GM12878 (cell line): ENCODE measurements at regions not wholly inside any gene's neighbourhood (a gene's known extent, or its start where the extent isn't known, plus 50 kb on each side); places are given as distances from the start of the nearest gene placed in this dataset.

ENCODE experiments used
- ATAC-seq: fragments of 200-7000 bp; cut with Tn5 transposase; 3 replicates; pipeline ENCODE4 v1.9.1; 2020; ENCODE audit warnings: mild to moderate bottlenecking, moderate library complexity
- BruUV-seq: library from RNA; stranded (reverse); fragments of 400-500 nt; replicated peaks from 2 replicates; lab custom pipeline; 2021; lab: Mats Ljungman, UMichigan
- CTCF ChIA-PET: fragments of 300-600 bp; sonication (Branson Sonifier 250); formaldehyde crosslinking; extraction: SDS; loops from one replicate; lab custom pipeline; 2021; ENCODE audit warnings: inconsistent platforms; lab: Yijun Ruan, JAX
- POLR2A ChIA-PET: fragments of 350-600 bp; formaldehyde crosslinking; extraction: SDS; loops from one replicate; lab custom pipeline; 2021; ENCODE audit warnings: inconsistent platforms; lab: Charles Lee
- RAD21 ChIA-PET: fragments of 300-600 bp; sonication (Branson Sonifier 250); formaldehyde crosslinking; loops from one replicate; lab custom pipeline; 2023; ENCODE audit warnings: antibody characterized with exemption; ENCODE audit not compliant: unreplicated experiment; lab: Charles Lee
- SMC1A ChIA-PET: fragments of 300-600 bp; sonication (Branson Sonifier 250); formaldehyde crosslinking; loops from one replicate; lab custom pipeline; 2023; ENCODE audit not compliant: unreplicated experiment, uncharacterized antibody; lab: Charles Lee
- DNase-seq: peaks from one replicate; pipeline ENCODE4 v3.0.0-alpha.2; 2011; ENCODE audit warnings: low read depth, low spot score
- FAIRE-seq: peaks from 3 replicates; lab custom pipeline; 2011; peaks lifted over from hg19 to GRCh38; lab: Jason Lieb, UNC
- H2AFZ ChIP-seq: 2 replicates; pipeline ENCODE4 v1.6.0; 2011; ENCODE audit warnings: low read depth, low read length, control low read depth; ENCODE audit not compliant: control insufficient read depth
- H3K27ac ChIP-seq: 2 replicates; pipeline ENCODE4 v1.5.1; 2011; ENCODE audit warnings: control low read depth; ENCODE audit not compliant: control insufficient read depth, insufficient read depth
- H3K27me3 ChIP-seq, 2 experiments: replicated peaks in 1 of 2; 2 replicates each; pipeline versions ENCODE4 v1.6.0 to v1.6.1; 2011; ENCODE audit warnings: low read length in 1 of 2; ENCODE audit not compliant: control insufficient read depth in 2 of 2, insufficient read depth in 2 of 2
- H3K36me3 ChIP-seq, 2 experiments: 2 replicates each; pipeline ENCODE4 v1.5.1; 2011; ENCODE audit warnings: low read length in 1 of 2; ENCODE audit not compliant: control insufficient read depth in 2 of 2, insufficient read depth in 2 of 2
- H3K4me1 ChIP-seq: 2 replicates; pipeline ENCODE4 v1.6.1; 2011; ENCODE audit warnings: mild to moderate bottlenecking, low read length, moderate library complexity, mixed read lengths; ENCODE audit not compliant: control insufficient read depth, insufficient read depth
- H3K4me2 ChIP-seq: 2 replicates; pipeline ENCODE4 v1.6.0; 2011; ENCODE audit warnings: control low read depth; ENCODE audit not compliant: control insufficient read depth, insufficient read depth
- H3K4me3 ChIP-seq: fragments of 200-600 bp; sonication (generic); 2 replicates; pipeline ENCODE4 v1.5.1; 2016
- H3K79me2 ChIP-seq: 2 replicates; pipeline ENCODE4 v1.6.0; 2011; ENCODE audit warnings: low read length; ENCODE audit not compliant: control insufficient read depth, insufficient read depth
- H3K9ac ChIP-seq: 2 replicates; pipeline ENCODE4 v1.8.0; 2011; ENCODE audit warnings: low read length, control low read depth, mixed read lengths; ENCODE audit not compliant: control insufficient read depth, insufficient read depth
- H3K9me3 ChIP-seq: replicated peaks from 3 replicates; pipeline ENCODE4 v1.5.1; 2011; ENCODE audit warnings: mild to moderate bottlenecking, low read length; ENCODE audit not compliant: control insufficient read depth, insufficient read depth
- H4K20me1 ChIP-seq: 2 replicates; pipeline ENCODE4 v1.6.0; 2011; ENCODE audit not compliant: control insufficient read depth, insufficient read depth
- EED ChIP-seq: sonication (generic); IDR thresholded peaks from 2 replicates; pipeline ENCODE4 v1.6.1; 2016; ENCODE audit warnings: antibody characterized with exemption, low read depth
- FOXK2 ChIP-seq: fragments of 450-650 bp; IDR thresholded peaks from 2 replicates; pipeline ENCODE4 v1.6.1; 2017; ENCODE audit warnings: mild to moderate bottlenecking, moderate library complexity
- IKZF2 ChIP-seq, 2 experiments: fragments of 450-650 bp; IDR thresholded peaks; 2 replicates each; pipeline ENCODE4 v1.6.1; 2017; ENCODE audit warnings: mild to moderate bottlenecking in 2 of 2, moderate library complexity in 2 of 2
- JUNB ChIP-seq: IDR thresholded peaks from 2 replicates; pipeline ENCODE4 v1.6.1; 2016; ENCODE audit warnings: antibody characterized with exemption, mild to moderate bottlenecking
- KDM1A ChIP-seq: fragments of 200-600 bp; sonication (generic); IDR thresholded peaks from 2 replicates; pipeline ENCODE4 v1.6.1; 2016; ENCODE audit warnings: borderline replicate concordance
- NR2C2 ChIP-seq: IDR thresholded peaks from 2 replicates; pipeline ENCODE4 v1.6.1; 2011; ENCODE audit warnings: borderline replicate concordance, low read depth; ENCODE audit not compliant: control insufficient read depth, insufficient read length
- PAX8 ChIP-seq: fragments of 450-650 bp; IDR thresholded peaks from 2 replicates; pipeline ENCODE4 v1.6.1; 2017; ENCODE audit warnings: mild to moderate bottlenecking, moderate library complexity
- RBBP5 ChIP-seq: fragments of 200-600 bp; sonication (generic); conservative IDR thresholded peaks from 2 replicates; pipeline ENCODE4 v1.6.1; 2016
- SRF ChIP-seq, 2 experiments: IDR thresholded peaks; 2 replicates each; pipeline ENCODE4 v1.6.1; 2011; ENCODE audit warnings: low read depth in 2 of 2, low read length in 2 of 2, mild to moderate bottlenecking in 1 of 2, moderate library complexity in 1 of 2
- ZNF207 ChIP-seq: fragments of 450-650 bp; IDR thresholded peaks from 2 replicates; pipeline ENCODE4 v1.6.1; 2014; ENCODE audit warnings: antibody characterized with exemption, mild to moderate bottlenecking, borderline replicate concordance
- WGBS: methylation state at CpG from one replicate; pipeline ENCODE4 v1.1.6; 2016; ENCODE audit warnings: low lambda C conversion rate; ENCODE audit not compliant: insufficient replicate concordance, insufficient coverage; ENCODE audit errors: missing lambda C conversion rate; 5-methylcytosine and 5-hydroxymethylcytosine counted together
- in situ Hi-C: fragments of 300-500 bp; cut with MboI; formaldehyde crosslinking; loops from 9 replicates; pipeline ENCODE4 v1.14.3; 2018; ENCODE audit warnings: mixed read lengths
- intact Hi-C: fragments of 100-400 bp; cut with micrococcal nuclease; formaldehyde crosslinking; loops from one replicate; pipeline ENCODE4 v1.14.2; 2022; ENCODE audit not compliant: unreplicated experiment
- TF ChIP-seq, protein P1 (sequence below): fragments of 450-650 bp; IDR thresholded peaks from 2 replicates; pipeline ENCODE4 v1.6.1; 2016; ENCODE audit warnings: mild to moderate bottlenecking
- TF ChIP-seq, protein P2 (sequence below): fragments of 450-650 bp; IDR thresholded peaks from 2 replicates; pipeline ENCODE4 v1.6.1; 2017; ENCODE audit warnings: mild to moderate bottlenecking, moderate library complexity
- TF ChIP-seq, protein P3 (sequence below): IDR thresholded peaks from 2 replicates; pipeline ENCODE4 v1.6.1; 2011; ENCODE audit warnings: low read depth, mild to moderate bottlenecking, low read length, moderate library complexity, borderline replicate concordance; ENCODE audit errors: extremely low read depth
- TF ChIP-seq, protein P4 (sequence below): fragments of 450-650 bp; formaldehyde crosslinking; IDR thresholded peaks from 2 replicates; pipeline ENCODE4 v1.4.0; 2020; ENCODE audit warnings: mild to moderate bottlenecking, moderate library complexity

- Histone ChIP-seq H3K27ac (no peak overlapping the region), H3K36me3 (no peaks in the 10 kb centered on the region), H4K20me1 (no peaks in the 10 kb centered on the region), H3K79me2 (no peaks in the 10 kb centered on the region), H3K4me1 (no peaks in the 10 kb centered on the region), H3K9ac (no peak overlapping the region), H3K4me3 (no peak overlapping the region), H3K4me2 (no peak overlapping the region), H2AFZ (no peak overlapping the region), H3K27me3 (no peaks in the 10 kb centered on the region), H3K9me3 (no peaks in the 10 kb centered on the region; the same call in 2 of the 3 replicates)
- POLR2A ChIA-PET = no interaction called here
- in situ Hi-C loops (no loop called here), intact Hi-C loops (no loop called here)
- no TSS peak for BruUV-seq
- FAIRE-seq (no peak), ATAC-seq (no peak), DNase-seq (no peak)
- WGBS = 47% methylated on average over 8 of the region's 8 CpGs
- SMC1A ChIA-PET = interaction anchor here (1.2 kb wide), 1 partner anchor 15 kb away, joined by 4 read pairs; no protein-coding TSS in a partner anchor
- RAD21 ChIA-PET = no interaction called here
- CTCF ChIA-PET = interaction anchor here (0.9 kb wide), 1 partner anchor 159 kb away, joined by 3 read pairs; no protein-coding TSS in a partner anchor
- TF ChIP-seq SRF (IDR thresholded peaks at IDR 0.05; ENCODE audit: low read depth in 2 of 2, low read length in 2 of 2) = no peak
- no peak for TF ChIP-seq JUNB
- no peak for TF ChIP-seq FOXK2
- no peak for TF ChIP-seq RBBP5
- TF ChIP-seq, protein P1, sequence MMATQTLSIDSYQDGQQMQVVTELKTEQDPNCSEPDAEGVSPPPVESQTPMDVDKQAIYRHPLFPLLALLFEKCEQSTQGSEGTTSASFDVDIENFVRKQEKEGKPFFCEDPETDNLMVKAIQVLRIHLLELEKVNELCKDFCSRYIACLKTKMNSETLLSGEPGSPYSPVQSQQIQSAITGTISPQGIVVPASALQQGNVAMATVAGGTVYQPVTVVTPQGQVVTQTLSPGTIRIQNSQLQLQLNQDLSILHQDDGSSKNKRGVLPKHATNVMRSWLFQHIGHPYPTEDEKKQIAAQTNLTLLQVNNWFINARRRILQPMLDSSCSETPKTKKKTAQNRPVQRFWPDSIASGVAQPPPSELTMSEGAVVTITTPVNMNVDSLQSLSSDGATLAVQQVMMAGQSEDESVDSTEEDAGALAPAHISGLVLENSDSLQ = no peak
- no peak for TF ChIP-seq IKZF2 (IDR thresholded peaks at IDR 0.05)
- TF ChIP-seq, protein P2, sequence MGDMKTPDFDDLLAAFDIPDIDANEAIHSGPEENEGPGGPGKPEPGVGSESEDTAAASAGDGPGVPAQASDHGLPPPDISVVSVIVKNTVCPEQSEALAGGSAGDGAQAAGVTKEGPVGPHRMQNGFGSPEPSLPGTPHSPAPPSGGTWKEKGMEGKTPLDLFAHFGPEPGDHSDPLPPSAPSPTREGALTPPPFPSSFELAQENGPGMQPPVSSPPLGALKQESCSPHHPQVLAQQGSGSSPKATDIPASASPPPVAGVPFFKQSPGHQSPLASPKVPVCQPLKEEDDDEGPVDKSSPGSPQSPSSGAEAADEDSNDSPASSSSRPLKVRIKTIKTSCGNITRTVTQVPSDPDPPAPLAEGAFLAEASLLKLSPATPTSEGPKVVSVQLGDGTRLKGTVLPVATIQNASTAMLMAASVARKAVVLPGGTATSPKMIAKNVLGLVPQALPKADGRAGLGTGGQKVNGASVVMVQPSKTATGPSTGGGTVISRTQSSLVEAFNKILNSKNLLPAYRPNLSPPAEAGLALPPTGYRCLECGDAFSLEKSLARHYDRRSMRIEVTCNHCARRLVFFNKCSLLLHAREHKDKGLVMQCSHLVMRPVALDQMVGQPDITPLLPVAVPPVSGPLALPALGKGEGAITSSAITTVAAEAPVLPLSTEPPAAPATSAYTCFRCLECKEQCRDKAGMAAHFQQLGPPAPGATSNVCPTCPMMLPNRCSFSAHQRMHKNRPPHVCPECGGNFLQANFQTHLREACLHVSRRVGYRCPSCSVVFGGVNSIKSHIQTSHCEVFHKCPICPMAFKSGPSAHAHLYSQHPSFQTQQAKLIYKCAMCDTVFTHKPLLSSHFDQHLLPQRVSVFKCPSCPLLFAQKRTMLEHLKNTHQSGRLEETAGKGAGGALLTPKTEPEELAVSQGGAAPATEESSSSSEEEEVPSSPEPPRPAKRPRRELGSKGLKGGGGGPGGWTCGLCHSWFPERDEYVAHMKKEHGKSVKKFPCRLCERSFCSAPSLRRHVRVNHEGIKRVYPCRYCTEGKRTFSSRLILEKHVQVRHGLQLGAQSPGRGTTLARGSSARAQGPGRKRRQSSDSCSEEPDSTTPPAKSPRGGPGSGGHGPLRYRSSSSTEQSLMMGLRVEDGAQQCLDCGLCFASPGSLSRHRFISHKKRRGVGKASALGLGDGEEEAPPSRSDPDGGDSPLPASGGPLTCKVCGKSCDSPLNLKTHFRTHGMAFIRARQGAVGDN = no peak
- no peak for TF ChIP-seq NR2C2
- TF ChIP-seq PAX8 = no peak
- no peak for TF ChIP-seq ZNF207
- TF ChIP-seq, protein P3, sequence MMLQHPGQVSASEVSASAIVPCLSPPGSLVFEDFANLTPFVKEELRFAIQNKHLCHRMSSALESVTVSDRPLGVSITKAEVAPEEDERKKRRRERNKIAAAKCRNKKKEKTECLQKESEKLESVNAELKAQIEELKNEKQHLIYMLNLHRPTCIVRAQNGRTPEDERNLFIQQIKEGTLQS = no peak
- TF ChIP-seq, protein P4, sequence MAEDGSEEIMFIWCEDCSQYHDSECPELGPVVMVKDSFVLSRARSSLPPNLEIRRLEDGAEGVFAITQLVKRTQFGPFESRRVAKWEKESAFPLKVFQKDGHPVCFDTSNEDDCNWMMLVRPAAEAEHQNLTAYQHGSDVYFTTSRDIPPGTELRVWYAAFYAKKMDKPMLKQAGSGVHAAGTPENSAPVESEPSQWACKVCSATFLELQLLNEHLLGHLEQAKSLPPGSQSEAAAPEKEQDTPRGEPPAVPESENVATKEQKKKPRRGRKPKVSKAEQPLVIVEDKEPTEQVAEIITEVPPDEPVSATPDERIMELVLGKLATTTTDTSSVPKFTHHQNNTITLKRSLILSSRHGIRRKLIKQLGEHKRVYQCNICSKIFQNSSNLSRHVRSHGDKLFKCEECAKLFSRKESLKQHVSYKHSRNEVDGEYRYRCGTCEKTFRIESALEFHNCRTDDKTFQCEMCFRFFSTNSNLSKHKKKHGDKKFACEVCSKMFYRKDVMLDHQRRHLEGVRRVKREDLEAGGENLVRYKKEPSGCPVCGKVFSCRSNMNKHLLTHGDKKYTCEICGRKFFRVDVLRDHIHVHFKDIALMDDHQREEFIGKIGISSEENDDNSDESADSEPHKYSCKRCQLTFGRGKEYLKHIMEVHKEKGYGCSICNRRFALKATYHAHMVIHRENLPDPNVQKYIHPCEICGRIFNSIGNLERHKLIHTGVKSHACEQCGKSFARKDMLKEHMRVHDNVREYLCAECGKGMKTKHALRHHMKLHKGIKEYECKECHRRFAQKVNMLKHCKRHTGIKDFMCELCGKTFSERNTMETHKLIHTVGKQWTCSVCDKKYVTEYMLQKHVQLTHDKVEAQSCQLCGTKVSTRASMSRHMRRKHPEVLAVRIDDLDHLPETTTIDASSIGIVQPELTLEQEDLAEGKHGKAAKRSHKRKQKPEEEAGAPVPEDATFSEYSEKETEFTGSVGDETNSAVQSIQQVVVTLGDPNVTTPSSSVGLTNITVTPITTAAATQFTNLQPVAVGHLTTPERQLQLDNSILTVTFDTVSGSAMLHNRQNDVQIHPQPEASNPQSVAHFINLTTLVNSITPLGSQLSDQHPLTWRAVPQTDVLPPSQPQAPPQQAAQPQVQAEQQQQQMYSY = no peak
- no peak for TF ChIP-seq KDM1A
- TF ChIP-seq EED = no peak
These were observed 108.7 kb upstream of the DUSP10 start for GRCh38 chr1:221850470-221851187.
